ENCODE measurements at regions not wholly inside any gene's neighbourhood (a gene's known extent, or its start where the extent isn't known, plus 50 kb on each side); places are given as distances from the start of the nearest gene placed in this dataset.
A peak's percentile ranks its signal among the peaks of the same experiment; 100 is the strongest.

GRCh38 chr6:51450958-51451357 lies 632.3 kb downstream of the TFAP2B start:
- H3K9me3 ChIP-seq (replicated peaks), result no peaks in the 10 kb centered on the region
- H3K4me1 ChIP-seq, result no peaks in the 10 kb centered on the region
- H3K27ac ChIP-seq, result no peak overlapping the region
- H3K4me3 ChIP-seq, result no peak overlapping the region
- H3K27me3 ChIP-seq, result no peaks in the 10 kb centered on the region
- no peaks in the 10 kb centered on the region for H3K36me3 ChIP-seq
- no peak for DNase-seq

GRCh38 chr6:51456282-51456681 lies 631.1 kb downstream of the PKHD1 start:
- H3K9me3 ChIP-seq (replicated peaks), result no peaks in the 10 kb centered on the region

GRCh38 chr6:51459958-51460357 lies 627.5 kb downstream of the PKHD1 start:
- Histone ChIP-seq H3K27ac (no peak overlapping the region), H3K4me3 (no peak overlapping the region), H3K9me3 (replicated peaks) (no peaks in the 10 kb centered on the region), H3K4me1 (no peaks in the 10 kb centered on the region), H3K36me3 (no peaks in the 10 kb centered on the region), H3K27me3 (no peaks in the 10 kb centered on the region)
- no peak for DNase-seq

More at GRCh38 chr6:51456282-51456681, 631.1 kb downstream of the PKHD1 start:
- Histone ChIP-seq H3K4me3 (no peak overlapping the region), H3K4me1 (no peaks in the 10 kb centered on the region), H3K27me3 (no peaks in the 10 kb centered on the region), H3K36me3 (no peaks in the 10 kb centered on the region), H3K27ac (no peak overlapping the region)
- DNase-seq, result no peak

- Histone ChIP-seq H3K27me3 (no peaks in the 10 kb centered on the region), H3K36me3 (no peaks in the 10 kb centered on the region), H3K4me3 (no peak overlapping the region), H3K4me1 (peaks cover 7% of the 10 kb centered on the region), H3K9me3 (replicated peaks) (no peaks in the 10 kb centered on the region), H3K27ac (no peak overlapping the region)
- no peak for DNase-seq
These were observed 624.5 kb downstream of the PKHD1 start for GRCh38 chr6:51462896-51463295.

GRCh38 chr6:51463321-51463720 lies 624.1 kb downstream of the PKHD1 start:
- Histone ChIP-seq H3K36me3 (no peaks in the 10 kb centered on the region), H3K4me1 (peaks cover 11% of the 10 kb centered on the region), H3K27me3 (no peaks in the 10 kb centered on the region), H3K4me3 (no peak overlapping the region), H3K9me3 (replicated peaks) (no peaks in the 10 kb centered on the region), H3K27ac (no peak overlapping the region)
- no peak for DNase-seq

- no peaks in the 10 kb centered on the region for H3K27me3 ChIP-seq
- H3K4me1 ChIP-seq, result peaks cover 12% of the 10 kb centered on the region
- no peak overlapping the region for H3K27ac ChIP-seq
- DNase-seq, result no peak
- H3K4me3 ChIP-seq, result no peak overlapping the region
- no peaks in the 10 kb centered on the region for H3K36me3 ChIP-seq
- H3K9me3 ChIP-seq (replicated peaks), result no peaks in the 10 kb centered on the region
These were observed 622.5 kb downstream of the PKHD1 start for GRCh38 chr6:51464956-51465355.

- H3K27me3 ChIP-seq, result no peaks in the 10 kb centered on the region
- H3K27ac ChIP-seq, result peak overlapping the region; percentile 45; the same call in 1 of the 2 replicates
- no peaks in the 10 kb centered on the region for H3K36me3 ChIP-seq
- H3K9me3 ChIP-seq (replicated peaks), result no peaks in the 10 kb centered on the region
- H3K4me3 ChIP-seq, result no peak overlapping the region
- H3K4me1 ChIP-seq, result peaks cover 12% of the 10 kb centered on the region
- peak; percentile 37 to 66 for DNase-seq
These were observed 621.0 kb downstream of the PKHD1 start for GRCh38 chr6:51466427-51466826.

GRCh38 chr6:51467231-51467952 lies 620.0 kb downstream of the PKHD1 start:
- Histone ChIP-seq H3K4me1 (peaks cover 12% of the 10 kb centered on the region), H3K4me3 (no peak overlapping the region), H3K27ac (peak overlapping the region; percentile 45), H3K27me3 (no peaks in the 10 kb centered on the region), H3K36me3 (no peaks in the 10 kb centered on the region), H3K9me3 (replicated peaks) (no peaks in the 10 kb centered on the region)
- DNase-seq, result peak; percentile 64 to 88

GRCh38 chr6:51468704-51469103 lies 618.7 kb downstream of the PKHD1 start:
- H3K9me3 ChIP-seq (replicated peaks), result no peaks in the 10 kb centered on the region
- H3K27ac ChIP-seq, result no peak overlapping the region
- H3K4me1 ChIP-seq, result peaks cover 12% of the 10 kb centered on the region
- no peaks in the 10 kb centered on the region for H3K36me3 ChIP-seq
- no peak overlapping the region for H3K4me3 ChIP-seq
- DNase-seq, result no peak
- H3K27me3 ChIP-seq, result no peaks in the 10 kb centered on the region

GRCh38 chr6:51472745-51473487 lies 614.5 kb downstream of the PKHD1 start:
- Histone ChIP-seq H3K36me3 (no peaks in the 10 kb centered on the region), H3K27me3 (no peaks in the 10 kb centered on the region), H3K4me3 (no peak overlapping the region), H3K9me3 (replicated peaks) (no peaks in the 10 kb centered on the region), H3K4me1 (peaks cover 33% of the 10 kb centered on the region), H3K27ac (no peak overlapping the region)
- no peak for DNase-seq

- Histone ChIP-seq H3K4me1 (peaks cover 28% of the 10 kb centered on the region), H3K4me3 (no peak overlapping the region), H3K27me3 (no peaks in the 10 kb centered on the region), H3K9me3 (replicated peaks) (no peaks in the 10 kb centered on the region), H3K36me3 (no peaks in the 10 kb centered on the region), H3K27ac (peak overlapping the region; percentile 24)
- peak; percentile 62 to 74 for DNase-seq
These were observed 613.1 kb downstream of the PKHD1 start for GRCh38 chr6:51474022-51474975.

GRCh38 chr6:51477711-51478311 lies 609.6 kb downstream of the PKHD1 start:
- Histone ChIP-seq H3K36me3 (no peaks in the 10 kb centered on the region), H3K4me1 (peaks cover 28% of the 10 kb centered on the region), H3K27ac (no peak overlapping the region), H3K27me3 (no peaks in the 10 kb centered on the region), H3K4me3 (no peak overlapping the region), H3K9me3 (replicated peaks) (no peaks in the 10 kb centered on the region)
- DNase-seq, result no peak

GRCh38 chr6:51479296-51479695 lies 608.1 kb downstream of the PKHD1 start:
- DNase-seq, result no peak
- H3K4me1 ChIP-seq, result peaks cover 21% of the 10 kb centered on the region
- H3K36me3 ChIP-seq, result no peaks in the 10 kb centered on the region
- no peak overlapping the region for H3K4me3 ChIP-seq
- H3K27ac ChIP-seq, result no peak overlapping the region
- H3K9me3 ChIP-seq (replicated peaks), result no peaks in the 10 kb centered on the region
- no peaks in the 10 kb centered on the region for H3K27me3 ChIP-seq

- H3K36me3 ChIP-seq, result no peaks in the 10 kb centered on the region
- no peaks in the 10 kb centered on the region for H3K9me3 ChIP-seq (replicated peaks)
- no peaks in the 10 kb centered on the region for H3K27me3 ChIP-seq
- no peak for DNase-seq
- peaks cover 14% of the 10 kb centered on the region for H3K4me1 ChIP-seq
- no peak overlapping the region for H3K4me3 ChIP-seq
- no peak overlapping the region for H3K27ac ChIP-seq
These were observed 607.4 kb downstream of the PKHD1 start for GRCh38 chr6:51480040-51480439.
